PC-9 (cell line): ENCODE measurements at regions not wholly inside any gene's neighbourhood (a gene's known extent, or its start where the extent isn't known, plus 50 kb on each side); places are given as distances from the start of the nearest gene placed in this dataset.

Source experiments
- BruUV-seq: library from RNA; stranded (reverse); fragments of 400-500 nt; replicated peaks from 2 replicates; lab custom pipeline; 2021; lab: Mats Ljungman, UMichigan
- CTCF ChIA-PET: fragments of 300-600 bp; sonication (Branson Sonifier 250); formaldehyde crosslinking; loops from one replicate; lab custom pipeline; 2022; ENCODE audit warnings: antibody characterized with exemption; lab: Charles Lee
- POLR2A ChIA-PET: fragments of 300-600 bp; sonication (Branson Sonifier 250); formaldehyde crosslinking; loops from one replicate; lab custom pipeline; 2022; ENCODE audit warnings: antibody characterized with exemption; ENCODE audit not compliant: unreplicated experiment; lab: Charles Lee
- DNase-seq, 2 experiments: peaks; one replicate each; pipeline versions ENCODE4 v3.0.0 to v3.0.0-alpha.2; 2015 to 2022; ENCODE audit warnings: mixed read lengths in 1 of 2
- H2AFZ ChIP-seq: fragments of 200-600 bp; sonication (generic); 2 replicates; pipeline ENCODE4 v1.8.1; 2017; ENCODE audit warnings: antibody characterized with exemption
- H3F3A ChIP-seq: fragments of 200-600 bp; sonication (generic); 2 replicates; pipeline ENCODE4 v1.8.1; 2017; ENCODE audit warnings: antibody characterized with exemption, mild to moderate bottlenecking, low read depth; ENCODE audit not compliant: insufficient read depth
- H3K27ac ChIP-seq: fragments of 200-600 bp; sonication (generic); 2 replicates; pipeline ENCODE4 v1.6.1; 2016; ENCODE audit warnings: mixed run types
- H3K27me3 ChIP-seq: fragments of 200-600 bp; sonication (generic); 2 replicates; pipeline ENCODE4 v1.6.1; 2016; ENCODE audit warnings: low read depth, mixed run types; ENCODE audit not compliant: insufficient read depth
- H3K36me3 ChIP-seq: fragments of 200-600 bp; sonication (generic); 2 replicates; pipeline ENCODE4 v1.6.1; 2016; ENCODE audit warnings: low read depth, mixed run types
- H3K4me1 ChIP-seq: fragments of 200-600 bp; sonication (generic); replicated peaks from 2 replicates; pipeline ENCODE4 v1.6.1; 2016; ENCODE audit warnings: mixed run types; ENCODE audit not compliant: insufficient read depth
- H3K4me2 ChIP-seq: fragments of 200-600 bp; sonication (generic); 2 replicates; pipeline ENCODE4 v1.6.1; 2017; ENCODE audit warnings: mixed run types
- H3K4me3 ChIP-seq: fragments of 200-600 bp; sonication (generic); 2 replicates; pipeline ENCODE4 v1.6.1; 2016; ENCODE audit warnings: mixed run types
- H3K79me2 ChIP-seq: fragments of 200-600 bp; sonication (generic); 2 replicates; pipeline ENCODE4 v1.6.1; 2017; ENCODE audit warnings: low read depth, mixed run types
- H3K9me2 ChIP-seq: fragments of 200-600 bp; sonication (generic); 2 replicates; pipeline ENCODE4 v1.8.1; 2017; ENCODE audit warnings: mild to moderate bottlenecking; ENCODE audit not compliant: insufficient read depth
- H3K9me3 ChIP-seq: fragments of 200-600 bp; sonication (generic); 2 replicates; pipeline ENCODE4 v1.8.1; 2016; ENCODE audit warnings: low read depth; ENCODE audit not compliant: insufficient read depth
- H4K20me1 ChIP-seq: fragments of 200-600 bp; sonication (generic); 2 replicates; pipeline ENCODE4 v1.8.1; 2017; ENCODE audit not compliant: insufficient read depth
- EZH2 ChIP-seq: fragments of 200-600 bp; sonication (generic); IDR thresholded peaks from 2 replicates; pipeline ENCODE4 v1.8.0; 2017; ENCODE audit warnings: antibody characterized with exemption, low read depth
- intact Hi-C: fragments of 100-400 bp; cut with micrococcal nuclease; formaldehyde crosslinking; loops from one replicate; pipeline ENCODE4 v1.10.0; 2022; ENCODE audit not compliant: unreplicated experiment
- TF ChIP-seq, protein P1 (sequence below): fragments of 200-600 bp; sonication (generic); conservative IDR thresholded peaks from 2 replicates; pipeline ENCODE4 v1.6.1; 2017; ENCODE audit warnings: mixed run types, antibody characterized with exemption, mild to moderate bottlenecking, moderate library complexity

DNA sequence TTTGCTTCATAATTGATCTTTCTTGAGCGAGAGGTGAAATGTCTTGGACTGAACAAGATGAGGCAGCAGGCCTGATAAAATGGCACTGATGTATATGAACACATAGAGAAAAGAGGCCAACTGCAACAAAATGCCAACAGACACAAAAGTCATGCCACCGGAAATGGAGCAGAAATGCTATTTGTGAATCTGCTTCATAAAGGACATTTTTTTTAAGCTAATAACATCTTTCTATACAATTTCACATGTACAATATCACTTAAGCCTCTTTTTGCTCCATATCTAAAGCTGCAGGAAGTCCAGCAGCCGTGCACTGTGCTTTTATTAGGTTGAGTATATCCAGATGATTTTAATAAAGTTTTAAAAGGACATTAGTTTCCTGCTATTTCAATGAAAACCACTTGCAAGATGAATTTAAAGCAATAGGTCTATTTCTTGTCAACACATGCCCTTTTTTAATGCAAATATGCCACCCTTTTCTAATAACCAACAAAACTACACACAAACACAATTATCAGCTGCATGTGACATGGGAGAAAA is 169.2 kb upstream of the ADAMTS9 start:
- no peak overlapping the region for H3K4me3 ChIP-seq
- no peak overlapping the region for H3K4me2 ChIP-seq
- H3F3A ChIP-seq, result no peaks in the 10 kb centered on the region
- no TSS peak for BruUV-seq
- no peak overlapping the region for H2AFZ ChIP-seq
- H3K27me3 ChIP-seq, result no peaks in the 10 kb centered on the region
- no peak overlapping the region for H3K27ac ChIP-seq
- TF ChIP-seq EZH2, result no peak
- TF ChIP-seq, protein P1, sequence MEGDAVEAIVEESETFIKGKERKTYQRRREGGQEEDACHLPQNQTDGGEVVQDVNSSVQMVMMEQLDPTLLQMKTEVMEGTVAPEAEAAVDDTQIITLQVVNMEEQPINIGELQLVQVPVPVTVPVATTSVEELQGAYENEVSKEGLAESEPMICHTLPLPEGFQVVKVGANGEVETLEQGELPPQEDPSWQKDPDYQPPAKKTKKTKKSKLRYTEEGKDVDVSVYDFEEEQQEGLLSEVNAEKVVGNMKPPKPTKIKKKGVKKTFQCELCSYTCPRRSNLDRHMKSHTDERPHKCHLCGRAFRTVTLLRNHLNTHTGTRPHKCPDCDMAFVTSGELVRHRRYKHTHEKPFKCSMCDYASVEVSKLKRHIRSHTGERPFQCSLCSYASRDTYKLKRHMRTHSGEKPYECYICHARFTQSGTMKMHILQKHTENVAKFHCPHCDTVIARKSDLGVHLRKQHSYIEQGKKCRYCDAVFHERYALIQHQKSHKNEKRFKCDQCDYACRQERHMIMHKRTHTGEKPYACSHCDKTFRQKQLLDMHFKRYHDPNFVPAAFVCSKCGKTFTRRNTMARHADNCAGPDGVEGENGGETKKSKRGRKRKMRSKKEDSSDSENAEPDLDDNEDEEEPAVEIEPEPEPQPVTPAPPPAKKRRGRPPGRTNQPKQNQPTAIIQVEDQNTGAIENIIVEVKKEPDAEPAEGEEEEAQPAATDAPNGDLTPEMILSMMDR, result no peak
- ChIA-PET CTCF (no interaction called here), POLR2A (no interaction called here)
- H3K9me3 ChIP-seq, result no peaks in the 10 kb centered on the region; the same call in 1 of the 2 replicates
- no peaks in the 10 kb centered on the region for H3K36me3 ChIP-seq
- no peaks in the 10 kb centered on the region for H3K9me2 ChIP-seq
- no peak for DNase-seq
- no peaks in the 10 kb centered on the region for H3K4me1 ChIP-seq
- intact Hi-C loops, result no loop called here
- no peaks in the 10 kb centered on the region for H4K20me1 ChIP-seq
- H3K79me2 ChIP-seq, result no peaks in the 10 kb centered on the region

DNA sequence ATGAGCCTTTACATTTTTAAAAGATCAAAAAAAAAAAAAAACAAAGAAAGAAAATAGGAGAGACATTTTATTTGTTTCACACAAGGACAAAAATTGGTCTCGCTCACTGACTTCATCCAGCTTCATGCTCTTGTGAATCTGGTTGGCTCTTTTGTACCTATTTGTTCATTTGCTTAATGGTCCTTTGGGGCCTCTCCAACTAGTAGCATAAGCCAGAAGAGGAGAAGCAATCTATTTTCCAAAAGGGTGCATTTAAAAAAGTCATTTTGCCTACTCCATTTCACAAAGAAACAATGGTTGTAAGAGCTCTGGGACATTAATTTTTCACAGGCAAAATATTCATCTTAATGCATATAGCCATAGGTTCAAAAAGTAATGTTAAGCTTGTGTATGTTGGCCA is 168.3 kb upstream of the ADAMTS9 start:
- intact Hi-C loops, result no loop called here
- no peak for DNase-seq
- Histone ChIP-seq H4K20me1 (no peaks in the 10 kb centered on the region), H3K36me3 (no peaks in the 10 kb centered on the region), H3K27ac (no peak overlapping the region), H2AFZ (no peak overlapping the region), H3K9me2 (no peaks in the 10 kb centered on the region), H3K4me2 (no peak overlapping the region), H3K4me3 (no peak overlapping the region), H3F3A (no peaks in the 10 kb centered on the region), H3K9me3 (no peaks in the 10 kb centered on the region; the same call in 1 of the 2 replicates), H3K4me1 (no peaks in the 10 kb centered on the region), H3K79me2 (no peaks in the 10 kb centered on the region), H3K27me3 (no peaks in the 10 kb centered on the region)
- no TSS peak for BruUV-seq
- POLR2A ChIA-PET, result interaction anchor here (0.7 kb wide), 1 partner anchor 1551 kb away, joined by 11 read pairs; no protein-coding TSS in a partner anchor
- CTCF ChIA-PET, result no interaction called here
- TF ChIP-seq EZH2, result no peak
- TF ChIP-seq, protein P1, result no peak

DNA sequence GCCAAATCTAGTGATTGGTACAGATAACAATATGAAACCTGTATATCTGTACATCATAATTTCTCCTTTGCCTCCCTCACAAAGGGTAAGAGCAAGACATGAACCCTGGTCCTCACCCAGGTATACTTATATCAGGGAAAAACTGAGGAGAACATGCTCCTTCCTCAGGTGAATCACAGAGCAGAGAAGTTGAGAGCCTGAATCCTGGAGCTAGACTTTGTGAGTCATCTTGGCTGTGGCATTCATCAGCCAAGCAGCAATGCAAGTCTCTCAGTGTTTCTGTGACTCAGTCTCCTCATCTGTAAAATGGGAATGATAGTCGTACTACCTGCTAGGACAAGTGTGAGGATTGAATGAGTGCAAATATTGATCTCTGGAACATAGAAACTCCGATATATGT is 165.7 kb upstream of the ADAMTS9 start:
- no peaks in the 10 kb centered on the region for H3K36me3 ChIP-seq
- H4K20me1 ChIP-seq, result no peaks in the 10 kb centered on the region
- no peak for DNase-seq
- H2AFZ ChIP-seq, result no peak overlapping the region
- CTCF ChIA-PET, result no interaction called here
- no peak overlapping the region for H3K4me2 ChIP-seq
- intact Hi-C loops, result no loop called here
- no peaks in the 10 kb centered on the region for H3K9me2 ChIP-seq
- TF ChIP-seq, protein P1, result no peak
- no peak for TF ChIP-seq EZH2
- no peaks in the 10 kb centered on the region for H3K4me1 ChIP-seq
- no peaks in the 10 kb centered on the region for H3K27me3 ChIP-seq
- BruUV-seq, result no TSS peak
- H3K9me3 ChIP-seq, result no peaks in the 10 kb centered on the region; the same call in 1 of the 2 replicates
- no peaks in the 10 kb centered on the region for H3F3A ChIP-seq
- POLR2A ChIA-PET, result no interaction called here
- no peaks in the 10 kb centered on the region for H3K79me2 ChIP-seq
- H3K4me3 ChIP-seq, result no peak overlapping the region
- no peak overlapping the region for H3K27ac ChIP-seq
